HT1080 (cell line): ENCODE measurements at regions not wholly inside any gene's neighbourhood (a gene's known extent, or its start where the extent isn't known, plus 50 kb on each side); places are given as distances from the start of the nearest gene placed in this dataset.
"Not testable (repeated sequence)": the region's sequence is repeated elsewhere in the genome, so short reads cannot be mapped to it uniquely, and the experiment has no call there.

Source experiments
- DNase-seq: peaks from one replicate; pipeline ENCODE4 v3.0.0-alpha.2; 2015; ENCODE audit warnings: low read depth

- DNase-seq = peak; percentile 82
Measured at GRCh38 chr3:16073990-16074671, 100.3 kb upstream of the GALNT15 start.

- no peak for DNase-seq
Measured at GRCh38 chr3:16075647-16076046, 98.8 kb upstream of the GALNT15 start.

- DNase-seq = no peak
Measured at GRCh38 chr3:16076564-16076963, 97.9 kb upstream of the GALNT15 start.

GRCh38 chr3:16077146-16077545, 97.3 kb upstream of the GALNT15 start:
- not testable (repeated sequence) for DNase-seq

GRCh38 chr3:16077681-16078080, 96.8 kb upstream of the GALNT15 start:
- DNase-seq = not testable (repeated sequence)

- DNase-seq = peak; percentile 73
Measured at GRCh38 chr3:16079519-16079918, 95.0 kb upstream of the GALNT15 start.

GRCh38 chr3:16081661-16082060, 92.8 kb upstream of the GALNT15 start:
- no peak for DNase-seq

- peak; percentile 73 for DNase-seq
Measured at GRCh38 chr3:16084887-16085286, 89.6 kb upstream of the GALNT15 start.

GRCh38 chr3:16085410-16085809, 89.1 kb upstream of the GALNT15 start:
- DNase-seq = no peak

GRCh38 chr3:16085884-16086608, 88.4 kb upstream of the GALNT15 start:
- no peak for DNase-seq

GRCh38 chr3:16086690-16087089, 87.8 kb upstream of the GALNT15 start:
- no peak for DNase-seq

GRCh38 chr3:16088496-16088895, 86.0 kb upstream of the GALNT15 start:
- no peak for DNase-seq

GRCh38 chr3:16089521-16089920, 85.0 kb upstream of the GALNT15 start:
- DNase-seq = no peak

- DNase-seq = peak; percentile 87
Measured at GRCh38 chr3:16090024-16090423, 84.5 kb upstream of the GALNT15 start.

GRCh38 chr3:16090706-16091105, 83.8 kb upstream of the GALNT15 start:
- DNase-seq = no peak

- DNase-seq = no peak
Measured at GRCh38 chr3:16092923-16093322, 81.6 kb upstream of the GALNT15 start.

GRCh38 chr3:16101295-16102186, 72.9 kb upstream of the GALNT15 start:
- peak; percentile 97 for DNase-seq

GRCh38 chr3:16102187-16102561, 72.3 kb upstream of the GALNT15 start:
- no peak for DNase-seq

GRCh38 chr3:16102905-16103364, 71.5 kb upstream of the GALNT15 start:
- peak; percentile 85 for DNase-seq

- peak; percentile 65 for DNase-seq
Measured at GRCh38 chr3:16103472-16103871, 71.0 kb upstream of the GALNT15 start.

- DNase-seq = no peak
Measured at GRCh38 chr3:16104156-16104555, 70.3 kb upstream of the GALNT15 start.

- DNase-seq = no peak
Measured at GRCh38 chr3:16106050-16106449, 68.4 kb upstream of the GALNT15 start.
